ENCODE measurements at regions not wholly inside any gene's neighbourhood (a gene's known extent, or its start where the extent isn't known, plus 50 kb on each side); places are given as distances from the start of the nearest gene placed in this dataset.

- TF ChIP-seq CTCF (IDR thresholded peaks at IDR 0.05; ENCODE audit: insufficient read depth, low read depth, low read length): no peak
- H3K4me3 ChIP-seq (ENCODE audit: low read depth, low read length): peak overlapping the region; percentile 24
- no peak for DNase-seq (ENCODE audit: low read depth)
These were observed 96.2 kb upstream of the TMPO start for GRCh38 chr12:98419081-98419794.

GRCh38 chr12:98419795-98420404, 95.5 kb upstream of the TMPO start:
- H3K4me3 ChIP-seq (ENCODE audit: low read depth, low read length): no peak overlapping the region
- no peak for DNase-seq (ENCODE audit: low read depth)
- no peak for TF ChIP-seq CTCF (IDR thresholded peaks at IDR 0.05; ENCODE audit: insufficient read depth, low read depth, low read length)

- TF ChIP-seq CTCF (IDR thresholded peaks at IDR 0.05; ENCODE audit: insufficient read depth, low read depth, low read length): no peak
- no peak for DNase-seq (ENCODE audit: low read depth)
- no peak overlapping the region for H3K4me3 ChIP-seq (ENCODE audit: low read depth, low read length)
These were observed 94.9 kb upstream of the TMPO start for GRCh38 chr12:98420461-98420860.

- DNase-seq (ENCODE audit: low read depth): no peak
- no peak overlapping the region for H3K4me3 ChIP-seq (ENCODE audit: low read depth, low read length)
- TF ChIP-seq CTCF (IDR thresholded peaks at IDR 0.05; ENCODE audit: insufficient read depth, low read depth, low read length): no peak
These were observed 94.1 kb upstream of the TMPO start for GRCh38 chr12:98421316-98421715.

- no peak for DNase-seq (ENCODE audit: low read depth)
- no peak for TF ChIP-seq CTCF (IDR thresholded peaks at IDR 0.05; ENCODE audit: insufficient read depth, low read depth, low read length)
- no peak overlapping the region for H3K4me3 ChIP-seq (ENCODE audit: low read depth, low read length)
These were observed 93.0 kb upstream of the TMPO start for GRCh38 chr12:98422359-98422758.

- DNase-seq (ENCODE audit: low read depth): no peak
- peak; percentile 44 for TF ChIP-seq CTCF (IDR thresholded peaks at IDR 0.05; ENCODE audit: insufficient read depth, low read depth, low read length)
- no peak overlapping the region for H3K4me3 ChIP-seq (ENCODE audit: low read depth, low read length)
These were observed 92.6 kb upstream of the TMPO start for GRCh38 chr12:98422812-98423211.

Data from fibroblast of villous mesenchyme (primary cell).